ENCODE measurements at regions not wholly inside any gene's neighbourhood (a gene's known extent, or its start where the extent isn't known, plus 50 kb on each side); places are given as distances from the start of the nearest gene placed in this dataset.

GRCh38 chr5:145478651-145479050 is 356.5 kb downstream of the PRELID2 start:
- DNase-seq (ENCODE audit: low spot score in 2 of 2): no peak
- no peaks in the 10 kb centered on the region for H3K27me3 ChIP-seq
- intact Hi-C loops (cut with DNase I): no loop called here
- H3K27ac ChIP-seq: no peak overlapping the region
- TF ChIP-seq CTCF (IDR thresholded peaks at IDR 0.05): no peak
- H3K4me3 ChIP-seq: no peak overlapping the region
- H3K36me3 ChIP-seq: no peaks in the 10 kb centered on the region
- no peaks in the 10 kb centered on the region for H3K4me1 ChIP-seq
- H3K9me3 ChIP-seq: no peaks in the 10 kb centered on the region

GRCh38 chr5:145473042-145473642 is 362.0 kb downstream of the PRELID2 start:
- intact Hi-C loops (cut with DNase I): no loop called here
- H3K4me1 ChIP-seq: no peaks in the 10 kb centered on the region
- H3K9me3 ChIP-seq: no peaks in the 10 kb centered on the region

GRCh38 chr5:145471831-145472612 is 363.1 kb downstream of the PRELID2 start:
- Histone ChIP-seq H3K9me3 (no peaks in the 10 kb centered on the region), H3K4me1 (no peaks in the 10 kb centered on the region), H3K4me3 (no peak overlapping the region), H3K27ac (no peak overlapping the region), H3K27me3 (no peaks in the 10 kb centered on the region), H3K36me3 (no peaks in the 10 kb centered on the region)
- intact Hi-C loops (cut with DNase I): no loop called here
- DNase-seq (ENCODE audit: low spot score in 2 of 2): no peak
- no peak for TF ChIP-seq CTCF (IDR thresholded peaks at IDR 0.05)

More at GRCh38 chr5:145473042-145473642, 362.0 kb downstream of the PRELID2 start:
- no peak for DNase-seq (ENCODE audit: low spot score in 2 of 2)
- no peak overlapping the region for H3K27ac ChIP-seq
- H3K36me3 ChIP-seq: no peaks in the 10 kb centered on the region
- no peaks in the 10 kb centered on the region for H3K27me3 ChIP-seq
- no peak overlapping the region for H3K4me3 ChIP-seq
- TF ChIP-seq CTCF (IDR thresholded peaks at IDR 0.05): no peak

- Histone ChIP-seq H3K4me3 (no peak overlapping the region), H3K4me1 (peaks cover 0 to 7% of the 10 kb centered on the region in 2 donors), H3K36me3 (no peaks in the 10 kb centered on the region), H3K9me3 (no peaks in the 10 kb centered on the region), H3K27ac (no peak overlapping the region), H3K27me3 (no peaks in the 10 kb centered on the region)
- no peak for DNase-seq (ENCODE audit: low spot score in 2 of 2)
- intact Hi-C loops (cut with DNase I): no loop called here
- no peak for TF ChIP-seq CTCF (IDR thresholded peaks at IDR 0.05)
Observed at GRCh38 chr5:145471026-145471425, 364.1 kb downstream of the PRELID2 start.

GRCh38 chr5:145470396-145470979 is 364.7 kb downstream of the PRELID2 start:
- no peak for TF ChIP-seq CTCF (IDR thresholded peaks at IDR 0.05)
- Histone ChIP-seq H3K27ac (no peak overlapping the region), H3K9me3 (no peaks in the 10 kb centered on the region), H3K36me3 (no peaks in the 10 kb centered on the region), H3K27me3 (no peaks in the 10 kb centered on the region), H3K4me3 (no peak overlapping the region), H3K4me1 (peaks cover 0 to 8% of the 10 kb centered on the region in 2 donors)
- intact Hi-C loops (cut with DNase I): no loop called here
- DNase-seq (ENCODE audit: low spot score in 2 of 2): no peak

Data from ascending aorta (tissue), 2 donors.